ENCODE measurements at regions not wholly inside any gene's neighbourhood (a gene's known extent, or its start where the extent isn't known, plus 50 kb on each side); places are given as distances from the start of the nearest gene placed in this dataset.
A peak's percentile ranks its signal among the peaks of the same experiment; 100 is the strongest.

GRCh38 chr1:21379571-21379970 is 60.4 kb upstream of the NBPF3 start:
- TF ChIP-seq, protein P1, sequence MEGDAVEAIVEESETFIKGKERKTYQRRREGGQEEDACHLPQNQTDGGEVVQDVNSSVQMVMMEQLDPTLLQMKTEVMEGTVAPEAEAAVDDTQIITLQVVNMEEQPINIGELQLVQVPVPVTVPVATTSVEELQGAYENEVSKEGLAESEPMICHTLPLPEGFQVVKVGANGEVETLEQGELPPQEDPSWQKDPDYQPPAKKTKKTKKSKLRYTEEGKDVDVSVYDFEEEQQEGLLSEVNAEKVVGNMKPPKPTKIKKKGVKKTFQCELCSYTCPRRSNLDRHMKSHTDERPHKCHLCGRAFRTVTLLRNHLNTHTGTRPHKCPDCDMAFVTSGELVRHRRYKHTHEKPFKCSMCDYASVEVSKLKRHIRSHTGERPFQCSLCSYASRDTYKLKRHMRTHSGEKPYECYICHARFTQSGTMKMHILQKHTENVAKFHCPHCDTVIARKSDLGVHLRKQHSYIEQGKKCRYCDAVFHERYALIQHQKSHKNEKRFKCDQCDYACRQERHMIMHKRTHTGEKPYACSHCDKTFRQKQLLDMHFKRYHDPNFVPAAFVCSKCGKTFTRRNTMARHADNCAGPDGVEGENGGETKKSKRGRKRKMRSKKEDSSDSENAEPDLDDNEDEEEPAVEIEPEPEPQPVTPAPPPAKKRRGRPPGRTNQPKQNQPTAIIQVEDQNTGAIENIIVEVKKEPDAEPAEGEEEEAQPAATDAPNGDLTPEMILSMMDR (IDR thresholded peaks at IDR 0.05), result no peak
- H3K36me3 ChIP-seq, result no peaks in the 10 kb centered on the region
- no peak for DNase-seq
- no peak overlapping the region for H3K4me3 ChIP-seq
- no peaks in the 10 kb centered on the region for H3K27me3 ChIP-seq
- intact Hi-C loops (cut with DNase I), result loop anchor here in 2 of 3 donors (10.0 kb wide), 2 partner anchors 195 to 275 kb away; no protein-coding TSS in a partner anchor
- H3K4me1 ChIP-seq, result no peaks in the 10 kb centered on the region
- no peaks in the 10 kb centered on the region for H3K9me3 ChIP-seq
- no peak overlapping the region for H3K27ac ChIP-seq
- no peak for ATAC-seq
- no peak for FAIRE-seq

DNA sequence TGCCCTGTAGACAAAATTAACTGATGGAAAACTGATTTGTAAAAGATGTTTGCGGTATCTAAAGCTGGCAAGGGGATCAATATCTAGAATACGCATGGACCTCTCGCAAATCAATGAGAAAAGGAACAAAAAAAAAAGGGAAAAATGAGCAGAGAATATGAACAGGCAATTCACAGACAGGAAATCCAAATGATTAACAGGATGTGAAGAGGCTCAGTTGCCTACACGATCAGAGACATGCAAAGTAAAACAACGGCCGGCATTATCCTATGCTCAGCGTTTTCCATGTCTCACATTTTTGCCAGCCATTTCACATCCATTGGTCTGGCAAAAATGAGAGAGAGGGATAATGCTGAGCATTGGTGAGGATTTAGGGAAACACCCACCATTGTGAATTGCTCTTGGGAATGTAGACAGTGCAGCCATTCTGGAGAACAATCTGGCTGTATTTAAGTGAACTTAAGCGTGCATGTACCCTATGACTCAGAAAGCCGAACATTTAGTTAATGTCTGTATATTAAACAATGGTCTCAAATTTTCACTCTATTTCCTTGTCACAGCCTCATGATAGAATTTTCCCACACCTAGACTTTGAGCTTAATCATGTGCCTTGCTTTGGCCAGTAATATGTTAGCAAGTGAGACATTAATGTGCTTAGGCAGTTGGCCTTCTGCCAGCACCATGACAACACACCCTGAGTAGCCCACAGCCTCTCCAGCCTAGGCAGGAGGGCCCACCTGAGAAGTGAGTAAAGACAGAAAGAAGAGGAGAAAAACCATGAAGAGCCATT is 61.0 kb upstream of the NBPF3 start:
- H3K4me3 ChIP-seq, result no peak overlapping the region
- no peaks in the 10 kb centered on the region for H3K4me1 ChIP-seq
- peak in 1 of 6 donors; percentile 26 for DNase-seq
- intact Hi-C loops (cut with DNase I), result loop anchor here in 2 of 3 donors (10.0 kb wide), 2 partner anchors 196 to 276 kb away; no protein-coding TSS in a partner anchor
- H3K27ac ChIP-seq, result no peak overlapping the region
- no peaks in the 10 kb centered on the region for H3K27me3 ChIP-seq
- FAIRE-seq, result no peak
- no peaks in the 10 kb centered on the region for H3K9me3 ChIP-seq
- TF ChIP-seq, protein P1 (IDR thresholded peaks at IDR 0.05), result no peak
- H3K36me3 ChIP-seq, result no peaks in the 10 kb centered on the region
- 78 to 81% methylated on average over 9 of the region's 9 CpGs for WGBS, 2 donors
- ATAC-seq, result peak in 3 of 4 donors; percentile 40 to 79 (median 78)

DNA sequence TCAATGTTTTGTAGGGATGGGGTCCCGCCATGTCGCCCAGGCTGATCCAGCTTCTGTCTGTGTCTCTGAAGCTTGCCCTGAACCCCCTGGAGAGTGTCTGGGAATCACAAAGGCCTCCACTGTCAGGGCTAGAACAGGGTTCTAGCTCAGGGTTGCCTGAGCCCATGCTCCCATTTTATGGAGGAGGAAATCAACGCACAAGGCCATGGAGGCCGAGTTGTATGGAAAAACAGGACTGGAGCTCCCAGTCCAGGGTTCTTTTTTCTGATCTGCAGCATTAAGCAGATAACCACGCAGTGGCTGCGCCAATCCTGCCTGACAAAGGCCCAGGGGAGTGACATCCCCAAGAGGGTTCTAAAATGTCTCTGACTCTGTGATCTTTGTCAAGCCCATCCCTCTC is 67.6 kb upstream of the NBPF3 start:
- DNase-seq, result peak in 1 of 6 donors; percentile 27
- Histone ChIP-seq H3K9me3 (no peaks in the 10 kb centered on the region), H3K27ac (no peak overlapping the region), H3K4me1 (peaks cover 0 to 3% (median 0%) of the 10 kb centered on the region in 3 donors), H3K36me3 (no peaks in the 10 kb centered on the region), H3K27me3 (no peaks in the 10 kb centered on the region), H3K4me3 (no peak overlapping the region)
- intact Hi-C loops (cut with DNase I), result loop anchor here in 2 of 3 donors (10.0 kb wide), 2 partner anchors 202 to 282 kb away; no protein-coding TSS in a partner anchor
- 86 to 90% methylated on average over 6 of the region's 6 CpGs for WGBS, 2 donors
- no peak for ATAC-seq
- TF ChIP-seq, protein P1 (IDR thresholded peaks at IDR 0.05), result no peak
- FAIRE-seq, result no peak

DNA sequence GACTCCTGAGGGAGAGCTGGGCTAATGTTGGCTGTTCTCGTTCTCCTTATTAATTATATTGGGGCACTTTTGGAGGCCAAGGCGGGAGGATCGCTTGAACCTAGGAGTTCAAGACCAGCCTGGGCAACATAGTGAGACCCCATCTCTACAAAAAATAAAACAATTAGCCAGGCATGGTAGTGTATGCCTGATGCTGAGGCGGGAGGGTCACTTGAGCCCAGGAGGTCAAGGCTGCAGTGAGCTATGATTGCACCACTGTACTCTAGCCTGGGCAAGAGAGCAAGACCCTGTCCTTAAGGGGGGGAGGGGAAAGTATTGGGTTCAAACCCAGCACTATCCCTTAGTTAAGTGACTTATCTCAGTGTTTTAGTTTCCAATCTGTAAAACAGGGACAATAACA is 70.0 kb upstream of the NBPF3 start:
- no peak for DNase-seq
- ATAC-seq, result no peak
- Histone ChIP-seq H3K27ac (no peak overlapping the region), H3K4me3 (no peak overlapping the region), H3K36me3 (no peaks in the 10 kb centered on the region), H3K27me3 (no peaks in the 10 kb centered on the region), H3K9me3 (no peaks in the 10 kb centered on the region), H3K4me1 (peaks cover 0 to 3% (median 0%) of the 10 kb centered on the region in 3 donors)
- FAIRE-seq, result no peak
- WGBS, 2 donors, result 59 to 92% methylated on average over 4 of the region's 4 CpGs
- TF ChIP-seq, protein P1 (IDR thresholded peaks at IDR 0.05), result no peak
- intact Hi-C loops (cut with DNase I), result loop anchor here (2.0 to 10.0 kb wide), 5 partner anchors 115 to 285 kb away; no protein-coding TSS in a partner anchor
